Activated CD4-positive, alpha-beta T cell treated with anti-CD3 and anti-CD28 coated beads for 1 hour (primary cell): ENCODE measurements at regions not wholly inside any gene's neighbourhood (a gene's known extent, or its start where the extent isn't known, plus 50 kb on each side); places are given as distances from the start of the nearest gene placed in this dataset.

Source experiments
- DNase-seq: peaks from one replicate; pipeline ENCODE4 v3.0.0-alpha.2; 2020

DNA sequence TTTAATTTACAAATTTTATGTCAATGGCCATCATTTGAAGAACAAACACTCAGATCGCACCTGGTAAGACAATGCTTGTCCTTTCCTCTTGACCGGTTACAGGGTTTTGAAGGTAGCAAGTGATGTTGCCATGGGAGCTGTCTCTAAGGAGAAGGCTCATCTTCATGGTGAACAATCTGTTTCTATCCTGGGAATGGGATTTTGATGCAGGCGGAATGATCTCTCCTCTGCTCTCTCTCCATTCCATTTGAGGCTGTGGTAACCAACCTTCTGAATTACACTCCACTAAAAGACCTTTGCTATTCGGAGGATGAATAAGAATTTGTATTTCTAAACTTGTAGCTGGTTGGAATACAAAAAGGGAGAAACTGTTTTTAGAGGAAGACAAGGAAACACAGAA is 57.9 kb upstream of the SLC5A9 start:
- DNase-seq = no peak

DNA sequence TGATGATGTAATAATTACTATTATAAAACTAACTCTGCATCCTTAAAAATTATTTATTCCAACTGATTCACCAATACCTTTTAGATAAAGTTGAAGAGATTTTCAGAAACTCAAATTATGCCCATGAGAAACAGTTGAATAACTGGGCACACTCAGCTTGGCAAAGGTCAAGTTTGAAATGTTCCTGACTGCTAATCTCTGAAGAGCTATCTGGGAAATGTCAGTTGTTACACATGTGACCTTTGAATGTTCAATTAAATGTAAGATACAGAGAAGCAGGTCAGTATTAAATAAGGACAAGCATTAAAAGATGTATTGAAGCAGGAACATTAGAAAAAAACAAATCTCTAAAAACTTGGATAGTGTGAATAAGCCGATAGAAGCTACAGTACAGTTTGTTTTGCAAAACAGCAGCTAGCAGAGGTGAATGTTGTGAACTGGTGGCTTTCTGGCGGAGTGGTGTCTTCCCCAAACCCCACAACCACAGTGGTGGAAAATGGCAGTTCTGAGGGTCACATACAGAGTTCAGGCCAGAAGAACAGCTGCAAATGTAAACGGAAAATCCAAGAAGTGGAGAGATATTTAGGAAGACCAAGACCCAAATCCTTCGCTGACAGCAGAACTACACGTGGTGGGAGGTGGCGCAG is 61.9 kb upstream of the SLC5A9 start:
- no peak for DNase-seq

DNA sequence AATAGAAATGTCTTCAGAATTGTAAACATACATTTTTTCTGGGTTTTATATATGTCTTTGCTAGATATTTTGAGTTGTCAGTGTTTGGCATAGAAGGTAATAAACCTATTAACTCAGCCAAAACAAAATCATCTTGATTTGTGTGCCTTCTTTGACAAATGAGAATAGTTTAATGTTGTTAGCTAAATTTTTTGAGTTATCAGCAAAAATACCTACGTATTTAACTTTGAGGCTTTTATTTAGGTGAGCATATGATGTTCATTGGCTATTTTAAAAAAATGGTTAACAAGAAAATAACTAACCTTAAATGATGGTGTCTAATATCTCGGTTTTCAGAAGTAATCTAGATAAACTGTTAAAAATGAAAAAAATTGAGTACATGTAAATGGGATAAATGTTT is 83.2 kb upstream of the SLC5A9 start:
- no peak for DNase-seq

- no peak for DNase-seq
Observed at GRCh38 chr1:48127735-48128685, 94.5 kb upstream of the SLC5A9 start.

GRCh38 chr1:48123647-48124046 is 98.9 kb upstream of the SLC5A9 start:
- no peak for DNase-seq

GRCh38 chr1:48121955-48122354 is 100.6 kb upstream of the SLC5A9 start:
- no peak for DNase-seq

DNA sequence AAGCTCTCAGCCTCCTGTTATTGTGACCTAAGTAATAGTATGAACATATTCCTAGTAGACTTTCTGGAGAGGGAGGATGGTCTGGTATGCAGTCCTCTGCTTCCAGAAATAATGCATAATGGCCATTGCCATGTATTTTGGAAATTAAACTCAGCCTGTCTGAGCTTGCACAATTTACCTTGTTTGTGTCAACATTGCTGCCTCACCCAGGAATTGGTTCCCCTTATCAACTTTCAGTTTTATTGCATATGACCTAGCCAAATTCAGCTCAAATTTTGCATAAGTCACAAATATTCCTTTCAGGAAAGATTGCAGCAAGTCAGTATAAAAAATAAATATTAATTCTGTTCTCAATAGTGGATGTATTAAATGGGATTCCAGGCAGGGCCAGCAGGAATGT is 101.9 kb upstream of the SLC5A9 start:
- DNase-seq = no peak

GRCh38 chr1:48115835-48116234 is 106.7 kb upstream of the SLC5A9 start:
- no peak for DNase-seq

GRCh38 chr1:48114596-48115382 is 107.7 kb upstream of the SLC5A9 start:
- DNase-seq = no peak

DNA sequence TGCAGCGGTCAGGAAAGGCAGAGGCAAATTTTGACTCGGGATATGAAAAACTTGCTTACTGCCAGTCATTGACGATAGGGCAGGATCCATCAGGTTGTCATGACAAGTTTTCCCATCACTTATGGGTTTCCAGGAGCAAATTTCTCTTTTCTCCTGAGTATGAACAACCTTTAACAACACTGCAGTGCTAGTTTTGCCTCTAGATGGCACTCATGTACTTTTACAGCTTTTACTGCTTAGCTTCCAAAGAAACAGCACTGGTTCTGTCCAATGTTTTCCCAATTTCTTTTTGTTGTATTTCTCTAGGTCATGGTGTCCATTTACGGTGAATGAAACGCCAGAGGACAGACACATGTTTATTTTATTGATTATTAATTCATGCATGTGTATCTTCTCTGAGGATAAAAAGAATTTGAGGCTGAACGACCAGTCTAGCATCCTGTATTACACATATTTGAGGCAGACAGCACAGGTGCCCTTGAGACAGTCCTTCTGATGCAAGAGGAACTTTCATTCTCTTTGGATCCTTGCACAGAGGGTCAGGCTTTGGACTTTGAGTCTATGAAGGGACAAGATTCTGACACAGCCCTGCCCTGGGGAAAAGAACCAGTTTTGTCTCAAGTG is 112.3 kb upstream of the TRABD2B start:
- DNase-seq = no peak

DNA sequence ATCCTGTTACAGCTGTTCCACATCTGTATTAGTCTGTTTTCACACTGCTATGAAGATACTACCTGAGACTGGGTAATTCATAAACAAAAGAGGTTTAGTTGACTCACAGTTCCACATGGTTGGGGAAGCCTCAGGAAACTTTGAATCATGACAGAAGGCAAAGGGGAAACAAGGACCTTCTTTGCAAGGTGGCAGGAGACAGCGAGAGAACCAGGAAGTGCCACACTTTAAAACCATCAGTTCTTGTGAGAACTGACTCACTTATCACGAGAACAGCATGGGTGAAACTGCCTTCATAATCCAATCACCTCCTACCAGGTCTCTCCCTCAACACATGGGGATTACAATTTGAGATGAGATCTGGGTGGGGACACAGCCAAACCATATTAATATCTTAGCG is 110.3 kb upstream of the TRABD2B start:
- DNase-seq = no peak

- DNase-seq = no peak
Observed at GRCh38 chr1:48106049-48106448, 108.9 kb upstream of the TRABD2B start.

- DNase-seq = no peak
Observed at GRCh38 chr1:48105165-48105564, 108.0 kb upstream of the TRABD2B start.

GRCh38 chr1:48103495-48103894 is 106.3 kb upstream of the TRABD2B start:
- DNase-seq = no peak

- no peak for DNase-seq
Observed at GRCh38 chr1:48102766-48103165, 105.6 kb upstream of the TRABD2B start.

GRCh38 chr1:48099072-48099773 is 102.0 kb upstream of the TRABD2B start:
- DNase-seq = no peak

DNA sequence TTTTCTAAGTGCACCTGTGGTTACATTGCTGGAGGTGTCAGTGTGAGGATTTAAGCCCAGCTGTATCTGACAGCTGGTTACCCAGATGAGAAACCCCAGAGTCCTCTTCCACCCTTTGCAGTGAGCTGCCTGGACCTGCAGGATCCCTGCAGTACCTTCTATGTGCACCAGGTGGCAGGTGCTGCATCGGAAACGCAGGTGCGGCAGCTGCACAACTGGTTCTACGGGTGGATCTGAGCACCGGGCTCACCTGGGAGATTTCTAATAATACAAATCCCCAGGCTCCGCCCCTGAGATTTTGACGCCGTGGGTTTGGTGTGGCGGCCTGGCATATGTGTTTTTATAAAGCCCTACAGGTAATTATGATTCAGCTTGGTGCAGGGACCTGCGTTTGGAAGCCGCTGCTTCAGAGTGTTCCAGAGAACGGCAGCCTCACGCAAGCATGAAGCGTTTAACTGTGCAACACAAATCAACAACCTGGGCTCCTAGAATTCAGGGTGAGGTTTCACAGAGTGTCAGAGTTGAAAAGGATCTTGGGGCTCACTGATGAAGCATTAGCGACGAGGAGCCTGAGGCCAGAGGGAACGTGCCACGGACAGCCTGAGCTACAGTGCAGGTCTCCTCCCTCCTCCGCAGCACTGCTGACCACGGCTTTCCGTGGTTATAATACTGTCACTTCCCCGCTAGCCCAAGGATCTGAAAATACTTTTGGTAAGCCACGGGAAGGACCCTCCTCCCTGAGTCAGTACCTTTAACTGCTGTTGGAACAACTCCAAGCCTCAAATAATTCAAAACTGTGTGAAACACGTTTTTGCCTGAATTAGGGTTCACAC is 96.7 kb upstream of the TRABD2B start:
- DNase-seq = peak; percentile 56

DNA sequence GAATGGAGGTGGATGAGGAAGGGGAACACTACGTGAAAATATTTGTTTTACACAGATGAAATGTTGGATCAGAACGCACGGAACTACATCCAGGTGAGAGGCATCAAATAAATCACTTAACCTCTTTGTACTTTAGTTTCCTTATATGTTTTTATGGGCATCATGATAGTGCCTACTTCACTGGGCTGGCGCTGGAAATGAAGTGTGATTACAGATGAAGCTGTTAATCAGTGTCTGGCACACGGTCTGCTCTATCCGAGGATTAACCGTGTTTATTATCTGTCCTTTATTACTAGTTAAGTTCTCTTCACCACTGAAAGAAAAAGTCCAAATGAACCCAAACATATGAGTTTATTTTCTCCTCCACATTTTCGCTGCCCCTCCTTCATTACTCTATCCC is 96.0 kb upstream of the TRABD2B start:
- DNase-seq = no peak

GRCh38 chr1:48092401-48092800 is 95.2 kb upstream of the TRABD2B start:
- DNase-seq = no peak

- DNase-seq = no peak
Observed at GRCh38 chr1:48089356-48089891, 92.2 kb upstream of the TRABD2B start.

DNA sequence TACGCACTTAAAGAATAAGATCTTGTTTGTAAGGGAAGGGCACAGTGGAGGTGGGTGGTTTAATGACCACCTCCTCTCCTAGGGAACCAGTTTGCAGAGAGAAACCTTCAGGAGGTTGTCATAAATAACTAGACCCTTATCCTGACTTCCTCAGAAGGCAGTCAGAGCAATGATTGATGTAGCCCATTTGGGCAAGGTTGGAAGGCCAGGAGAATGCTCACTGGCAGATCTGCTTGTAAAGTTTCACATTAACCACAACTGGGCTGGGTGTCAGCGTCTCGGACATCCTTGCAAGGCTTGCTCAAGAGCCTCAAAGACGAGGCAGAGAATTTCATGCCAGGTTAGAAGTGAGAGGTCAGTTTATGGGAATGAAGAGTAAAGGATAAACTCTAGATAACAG is 87.6 kb upstream of the TRABD2B start:
- DNase-seq = no peak
